C4-2B (cell line): ENCODE measurements at regions not wholly inside any gene's neighbourhood (a gene's known extent, or its start where the extent isn't known, plus 50 kb on each side); places are given as distances from the start of the nearest gene placed in this dataset.

Source experiments
- CTCF ChIP-seq: fragments of 450-650 bp; conservative IDR thresholded peaks from 2 replicates; pipeline ENCODE4 v1.5.1; 2017; ENCODE audit warnings: mild to moderate bottlenecking
- ZFX ChIP-seq: fragments of 450-650 bp; IDR thresholded peaks from 2 replicates; pipeline ENCODE4 v1.6.1; 2017

DNA sequence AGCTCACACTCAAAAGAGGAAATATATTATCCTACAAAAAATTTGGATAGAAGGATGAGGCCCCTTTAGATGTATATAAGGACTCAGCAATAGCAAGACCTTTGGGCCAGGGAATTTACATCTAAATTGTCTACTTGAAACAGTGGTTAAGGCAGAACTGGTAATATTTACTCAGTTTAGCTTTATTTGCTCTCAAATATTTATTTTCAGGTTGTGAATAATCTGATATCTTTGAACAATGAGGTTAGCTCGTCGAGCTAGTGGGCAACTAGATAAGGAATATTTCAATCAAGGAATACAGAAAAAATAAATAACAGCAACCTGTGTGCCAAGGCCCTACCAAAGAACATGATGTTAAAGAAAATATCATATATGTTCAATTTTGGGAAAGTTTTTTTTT is 966.3 kb downstream of the DTWD2 start:
- TF ChIP-seq CTCF (no peak), ZFX (no peak)
